ENCODE measurements at regions not wholly inside any gene's neighbourhood (a gene's known extent, or its start where the extent isn't known, plus 50 kb on each side); places are given as distances from the start of the nearest gene placed in this dataset.
"Not testable (repeated sequence)": the region's sequence is repeated elsewhere in the genome, so short reads cannot be mapped to it uniquely, and the experiment has no call there.

DNA sequence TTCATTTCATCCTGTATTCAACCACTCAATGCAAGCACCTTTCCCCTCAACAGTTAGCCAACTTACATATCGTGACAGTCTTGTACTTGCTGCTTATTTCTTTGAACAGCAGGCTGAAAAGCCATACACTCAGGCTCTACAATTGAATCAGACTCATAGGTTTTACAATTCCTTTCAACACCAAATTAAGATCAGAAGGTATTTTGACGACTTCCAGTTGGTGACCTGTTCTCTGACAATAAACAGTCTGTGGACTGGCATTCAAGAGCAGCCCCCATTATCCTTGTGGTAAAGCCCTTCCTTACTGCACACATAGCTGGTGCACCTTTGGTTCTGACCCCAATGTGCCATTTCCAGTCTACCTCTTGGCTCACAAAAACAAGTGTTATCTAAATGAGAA, 140.0 kb upstream of the MB21D2 start:
- Mint-ChIP-seq H3K9me3 (no peaks in the 10 kb centered on the region), H3K36me3 (no peaks in the 10 kb centered on the region), H3K27ac (no peak overlapping the region), H3K4me3 (no peak overlapping the region), H3K27me3 (ENCODE audit: low read depth) (no peaks in the 10 kb centered on the region), H3K4me1 (peaks cover 3% of the 10 kb centered on the region; the same call in 1 of the 2 replicates)
- no peak for TF ChIP-seq GTF2I (CRISPR knock-in tag; conservative IDR thresholded peaks at IDR 0.05)
- no peak for ATAC-seq
- CTCF ChIA-PET, result no interaction called here
- POLR2A ChIA-PET, result no interaction called here
- DNase-seq (ENCODE audit: low spot score), result no peak

DNA sequence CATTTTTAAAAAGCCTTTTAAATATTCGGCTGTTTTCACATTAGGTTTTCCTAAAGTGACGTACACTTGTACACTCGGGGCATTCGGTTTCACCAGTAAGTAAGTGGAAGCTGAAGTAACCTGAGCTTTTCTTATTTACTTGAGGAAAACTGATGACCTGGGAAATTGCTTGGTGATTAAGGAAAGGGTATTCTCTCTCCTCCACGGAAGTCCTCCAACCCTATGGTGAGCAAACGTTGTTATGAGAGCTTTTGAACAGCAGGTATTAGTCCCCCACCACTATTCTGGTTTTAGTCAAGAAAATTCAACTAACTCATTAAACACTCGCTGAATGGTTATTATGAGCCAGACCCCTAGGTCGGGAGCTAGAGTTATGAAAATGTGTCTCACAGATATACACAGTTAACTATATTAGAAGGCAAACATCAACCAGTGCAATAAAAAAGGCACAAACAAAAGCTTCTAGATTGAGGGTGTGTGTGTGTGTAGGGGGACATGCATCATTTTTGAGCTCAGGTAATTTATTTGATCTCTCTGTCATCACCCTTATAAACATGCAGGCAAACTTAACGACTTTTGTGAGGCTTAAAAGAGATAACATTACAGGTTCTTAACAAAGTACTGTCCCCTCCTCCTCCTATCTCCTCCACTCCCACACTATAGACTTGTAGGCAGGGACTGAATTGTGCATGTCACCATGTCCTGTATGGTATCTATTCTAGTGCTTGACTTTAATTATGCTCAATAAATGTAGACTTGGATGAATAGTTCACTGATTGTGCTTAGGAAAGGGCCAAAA, 143.3 kb upstream of the MB21D2 start:
- H3K27me3 Mint-ChIP-seq (ENCODE audit: low read depth), result no peaks in the 10 kb centered on the region
- ChIA-PET CTCF (interaction anchor here (1.3 kb wide), 1 partner anchor 512 kb away, joined by 3 read pairs; no protein-coding TSS in a partner anchor), POLR2A (interaction anchor here (0.6 kb wide), 1 partner anchor 127 kb away, joined by 6 read pairs; no protein-coding TSS in a partner anchor)
- TF ChIP-seq SP1 (CRISPR knock-in tag; conservative IDR thresholded peaks at IDR 0.05), result no peak
- no peak for TF ChIP-seq ESRRA (CRISPR knock-in tag; IDR thresholded peaks at IDR 0.05; ENCODE audit: borderline replicate concordance)
- TF ChIP-seq SMAD4 (CRISPR knock-in tag; IDR thresholded peaks at IDR 0.05), result no peak
- no peak for TF ChIP-seq ZNF423 (CRISPR knock-in tag; IDR thresholded peaks at IDR 0.05)
- TF ChIP-seq, protein P1, sequence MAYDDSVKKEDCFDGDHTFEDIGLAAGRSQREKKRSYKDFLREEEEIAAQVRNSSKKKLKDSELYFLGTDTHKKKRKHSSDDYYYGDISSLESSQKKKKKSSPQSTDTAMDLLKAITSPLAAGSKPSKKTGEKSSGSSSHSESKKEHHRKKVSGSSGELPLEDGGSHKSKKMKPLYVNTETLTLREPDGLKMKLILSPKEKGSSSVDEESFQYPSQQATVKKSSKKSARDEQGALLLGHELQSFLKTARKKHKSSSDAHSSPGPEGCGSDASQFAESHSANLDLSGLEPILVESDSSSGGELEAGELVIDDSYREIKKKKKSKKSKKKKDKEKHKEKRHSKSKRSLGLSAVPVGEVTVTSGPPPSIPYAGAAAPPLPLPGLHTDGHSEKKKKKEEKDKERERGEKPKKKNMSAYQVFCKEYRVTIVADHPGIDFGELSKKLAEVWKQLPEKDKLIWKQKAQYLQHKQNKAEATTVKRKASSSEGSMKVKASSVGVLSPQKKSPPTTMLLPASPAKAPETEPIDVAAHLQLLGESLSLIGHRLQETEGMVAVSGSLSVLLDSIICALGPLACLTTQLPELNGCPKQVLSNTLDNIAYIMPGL (CRISPR knock-in tag; IDR thresholded peaks at IDR 0.05), result no peak
- TF ChIP-seq ZNF138 (CRISPR knock-in tag; conservative IDR thresholded peaks at IDR 0.05), result no peak
- TF ChIP-seq, protein P2, sequence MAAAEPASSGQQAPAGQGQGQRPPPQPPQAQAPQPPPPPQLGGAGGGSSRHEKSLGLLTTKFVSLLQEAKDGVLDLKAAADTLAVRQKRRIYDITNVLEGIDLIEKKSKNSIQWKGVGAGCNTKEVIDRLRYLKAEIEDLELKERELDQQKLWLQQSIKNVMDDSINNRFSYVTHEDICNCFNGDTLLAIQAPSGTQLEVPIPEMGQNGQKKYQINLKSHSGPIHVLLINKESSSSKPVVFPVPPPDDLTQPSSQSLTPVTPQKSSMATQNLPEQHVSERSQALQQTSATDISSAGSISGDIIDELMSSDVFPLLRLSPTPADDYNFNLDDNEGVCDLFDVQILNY (CRISPR knock-in tag; IDR thresholded peaks at IDR 0.05), result no peak
- TF ChIP-seq SOX15 (CRISPR knock-in tag; IDR thresholded peaks at IDR 0.05), result no peak
- TF ChIP-seq ZNF219 (CRISPR knock-in tag; IDR thresholded peaks at IDR 0.05; ENCODE audit: borderline replicate concordance), result no peak
- no peak for TF ChIP-seq ATF1 (CRISPR knock-in tag; IDR thresholded peaks at IDR 0.05)
- TF ChIP-seq PRRX2 (CRISPR knock-in tag; IDR thresholded peaks at IDR 0.05), result no peak
- TF ChIP-seq, protein P3, sequence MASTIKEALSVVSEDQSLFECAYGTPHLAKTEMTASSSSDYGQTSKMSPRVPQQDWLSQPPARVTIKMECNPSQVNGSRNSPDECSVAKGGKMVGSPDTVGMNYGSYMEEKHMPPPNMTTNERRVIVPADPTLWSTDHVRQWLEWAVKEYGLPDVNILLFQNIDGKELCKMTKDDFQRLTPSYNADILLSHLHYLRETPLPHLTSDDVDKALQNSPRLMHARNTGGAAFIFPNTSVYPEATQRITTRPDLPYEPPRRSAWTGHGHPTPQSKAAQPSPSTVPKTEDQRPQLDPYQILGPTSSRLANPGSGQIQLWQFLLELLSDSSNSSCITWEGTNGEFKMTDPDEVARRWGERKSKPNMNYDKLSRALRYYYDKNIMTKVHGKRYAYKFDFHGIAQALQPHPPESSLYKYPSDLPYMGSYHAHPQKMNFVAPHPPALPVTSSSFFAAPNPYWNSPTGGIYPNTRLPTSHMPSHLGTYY (CRISPR knock-in tag; IDR thresholded peaks at IDR 0.05), result no peak
- TF ChIP-seq, protein P4, sequence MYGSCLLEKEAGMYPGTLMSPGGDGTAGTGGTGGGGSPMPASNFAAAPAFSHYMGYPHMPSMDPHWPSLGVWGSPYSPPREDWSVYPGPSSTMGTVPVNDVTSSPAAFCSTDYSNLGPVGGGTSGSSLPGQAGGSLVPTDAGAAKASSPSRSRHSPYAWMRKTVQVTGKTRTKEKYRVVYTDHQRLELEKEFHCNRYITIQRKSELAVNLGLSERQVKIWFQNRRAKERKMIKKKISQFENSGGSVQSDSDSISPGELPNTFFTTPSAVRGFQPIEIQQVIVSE (CRISPR knock-in tag; IDR thresholded peaks at IDR 0.05; ENCODE audit: borderline replicate concordance), result no peak
- ATAC-seq (no peak), DNase-seq (ENCODE audit: low spot score) (no peak)
- H3K4me3 Mint-ChIP-seq, result no peak overlapping the region
- no peaks in the 10 kb centered on the region for H3K36me3 Mint-ChIP-seq
- peaks cover 3% of the 10 kb centered on the region; the same call in 1 of the 2 replicates for H3K4me1 Mint-ChIP-seq
- no peak overlapping the region for H3K27ac Mint-ChIP-seq
- no peaks in the 10 kb centered on the region for H3K9me3 Mint-ChIP-seq

DNA sequence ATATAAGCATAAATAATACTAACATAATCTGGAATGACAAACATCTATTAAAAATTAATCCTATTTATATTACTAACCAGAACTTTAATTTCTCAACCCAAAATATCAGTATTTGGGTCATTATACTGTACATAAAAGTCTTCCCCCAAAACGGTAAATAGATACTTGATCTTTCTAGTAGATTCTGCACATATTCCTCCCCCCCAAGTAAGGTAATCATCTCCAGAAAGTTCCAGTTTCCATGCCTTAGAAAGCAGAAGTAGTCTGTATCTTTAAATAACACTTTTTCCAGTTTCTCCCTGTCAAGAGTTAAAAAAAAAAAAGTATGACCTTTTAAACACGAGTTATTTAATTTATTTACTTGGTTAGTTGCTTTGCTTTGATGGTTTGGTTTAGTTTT, 150.7 kb upstream of the MB21D2 start:
- Mint-ChIP-seq H3K27me3 (ENCODE audit: low read depth) (no peaks in the 10 kb centered on the region), H3K4me1 (no peaks in the 10 kb centered on the region), H3K36me3 (peaks cover 3% of the 10 kb centered on the region; the same call in 1 of the 2 replicates), H3K9me3 (peaks cover 6% of the 10 kb centered on the region; the same call in 1 of the 2 replicates), H3K27ac (no peak overlapping the region), H3K4me3 (no peak overlapping the region)
- ChIA-PET POLR2A (no interaction called here), CTCF (no interaction called here)
- DNase-seq (ENCODE audit: low spot score) (no peak), ATAC-seq (no peak)
- TF ChIP-seq JAZF1 (CRISPR knock-in tag; IDR thresholded peaks at IDR 0.05) (no peak), ZNF317 (CRISPR knock-in tag; IDR thresholded peaks at IDR 0.05; ENCODE audit: borderline replicate concordance, low read depth) (no peak), TP53 (CRISPR knock-in tag; IDR thresholded peaks at IDR 0.05) (no peak), ESRRA (CRISPR knock-in tag; IDR thresholded peaks at IDR 0.05; ENCODE audit: borderline replicate concordance) (no peak), SMAD4 (CRISPR knock-in tag; IDR thresholded peaks at IDR 0.05) (no peak), ZNF423 (CRISPR knock-in tag; IDR thresholded peaks at IDR 0.05) (no peak)

DNA sequence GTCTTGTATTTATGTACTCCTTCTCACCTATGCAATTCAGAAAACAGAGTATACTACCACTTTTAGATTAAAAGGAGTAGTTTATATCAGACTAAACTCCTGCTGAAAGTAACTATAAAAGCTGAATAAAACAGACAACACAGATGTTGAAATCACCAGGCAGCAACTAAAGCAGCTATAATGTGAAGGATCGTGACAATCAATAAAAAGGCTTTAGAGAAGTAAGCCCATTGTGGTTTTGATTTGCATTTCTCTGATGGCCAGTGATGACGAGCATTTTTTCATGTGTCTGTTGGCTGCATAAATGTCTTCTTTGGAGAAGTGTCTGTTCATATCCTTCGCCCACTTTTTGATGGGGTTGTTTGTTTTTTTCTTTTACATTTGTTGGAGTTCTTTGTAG, 152.1 kb upstream of the MB21D2 start:
- H3K4me1 Mint-ChIP-seq; H3K36me3 Mint-ChIP-seq; CTCF ChIA-PET; DNase-seq (ENCODE audit: low spot score); POLR2A ChIA-PET; H3K27me3 Mint-ChIP-seq (ENCODE audit: low read depth); H3K4me3 Mint-ChIP-seq; H3K27ac Mint-ChIP-seq; ATAC-seq; H3K9me3 Mint-ChIP-seq: not testable (repeated sequence)
